Activated effector memory CD4-positive, alpha-beta T cell treated with Interleukin-2 at 50 U/mL for 16 hours (primary cell): ENCODE measurements at regions not wholly inside any gene's neighbourhood (a gene's known extent, or its start where the extent isn't known, plus 50 kb on each side); places are given as distances from the start of the nearest gene placed in this dataset.
"Not testable (repeated sequence)": the region's sequence is repeated elsewhere in the genome, so short reads cannot be mapped to it uniquely, and the experiment has no call there.

Source experiments
- DNase-seq: peaks from one replicate; pipeline ENCODE4 v3.0.0-alpha.2; 2020

DNA sequence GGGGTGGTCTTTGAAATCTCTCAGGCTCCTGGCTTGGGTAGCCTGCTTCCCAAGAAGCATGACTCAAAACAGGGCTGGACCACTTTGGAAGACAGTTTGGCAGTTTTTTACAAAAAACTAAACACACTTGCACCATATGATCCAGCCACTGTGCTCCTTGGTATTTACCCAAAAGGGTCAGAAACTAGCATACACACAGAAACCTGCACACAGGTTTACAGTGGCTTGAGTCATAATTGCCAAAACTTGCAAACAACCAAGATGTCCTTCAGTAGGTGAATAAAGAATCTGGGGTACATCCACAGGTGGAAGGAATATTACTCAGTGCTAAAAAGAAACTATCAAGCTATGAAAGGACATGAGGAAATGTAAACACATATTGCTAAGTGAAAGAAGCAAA is 323.2 kb upstream of the CDH5 start:
- DNase-seq, result no peak

- DNase-seq, result no peak
These were observed 324.1 kb upstream of the CDH5 start for GRCh38 chr16:66042341-66042740.

- no peak for DNase-seq
These were observed 324.6 kb upstream of the CDH5 start for GRCh38 chr16:66041907-66042306.

DNA sequence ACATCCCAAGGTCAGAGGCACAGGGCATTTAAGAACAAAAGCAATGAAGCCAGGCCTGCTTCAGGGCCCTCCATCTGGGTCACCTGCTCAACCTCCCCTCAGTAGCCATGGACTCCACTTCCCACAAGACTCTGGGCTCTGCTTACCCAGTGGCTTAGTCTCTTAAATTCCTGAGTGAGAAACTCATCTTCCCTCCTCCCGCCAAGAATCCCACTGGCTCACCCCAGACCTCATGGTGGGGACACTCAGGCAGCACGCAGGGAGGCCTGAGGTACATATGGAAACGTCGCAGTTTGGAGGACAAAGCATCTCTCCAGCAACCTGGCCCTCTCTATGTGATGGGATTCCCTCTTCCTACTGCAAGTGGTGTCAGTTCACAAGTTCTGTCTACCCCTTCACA is 326.7 kb upstream of the CDH5 start:
- no peak for DNase-seq

DNA sequence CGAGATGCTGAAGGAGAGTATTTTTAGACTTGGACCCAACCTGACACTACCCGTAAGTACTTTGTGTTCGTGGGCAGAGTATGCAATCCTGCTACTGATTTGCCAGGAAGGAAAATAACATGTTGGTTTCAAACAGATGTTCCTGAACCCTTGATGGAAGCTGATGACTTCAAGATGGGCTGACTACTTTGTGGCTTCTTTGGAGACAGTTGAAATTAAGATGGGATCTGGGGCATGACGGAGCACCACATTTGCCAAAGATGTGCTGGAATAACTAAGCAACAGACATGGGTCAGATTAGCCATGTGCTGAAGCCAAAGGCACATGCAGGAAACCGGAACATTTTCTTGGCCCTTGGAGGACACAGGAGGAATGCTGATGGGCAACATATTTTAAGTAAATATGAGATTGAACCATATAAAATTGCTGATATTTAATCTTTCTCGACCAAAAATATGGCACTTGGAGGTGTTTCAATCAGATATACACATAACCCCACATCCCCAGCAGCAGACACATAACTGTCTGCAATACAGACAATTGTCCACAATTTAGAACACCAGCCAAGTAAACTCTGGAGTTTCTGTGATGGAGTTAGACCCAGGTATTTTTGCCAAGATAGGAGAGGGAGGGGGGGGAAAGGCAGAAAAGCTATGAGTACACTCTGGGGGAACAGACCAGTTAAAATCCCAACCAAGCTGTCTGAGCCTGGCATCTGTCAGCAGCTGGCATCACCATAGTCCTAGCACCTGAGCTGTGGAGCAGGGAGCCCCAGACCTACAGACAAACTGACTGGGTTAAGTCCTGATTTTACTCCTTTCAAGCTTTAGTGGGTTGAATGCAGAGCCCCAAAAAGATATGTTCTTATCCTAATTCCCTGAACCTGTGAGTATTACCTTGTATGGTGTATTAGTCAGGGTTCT is 329.4 kb upstream of the CDH5 start:
- DNase-seq, result no peak

- no peak for DNase-seq
These were observed 330.3 kb upstream of the CDH5 start for GRCh38 chr16:66036184-66036583.

- no peak for DNase-seq
These were observed 331.4 kb upstream of the CDH5 start for GRCh38 chr16:66035096-66035495.

DNA sequence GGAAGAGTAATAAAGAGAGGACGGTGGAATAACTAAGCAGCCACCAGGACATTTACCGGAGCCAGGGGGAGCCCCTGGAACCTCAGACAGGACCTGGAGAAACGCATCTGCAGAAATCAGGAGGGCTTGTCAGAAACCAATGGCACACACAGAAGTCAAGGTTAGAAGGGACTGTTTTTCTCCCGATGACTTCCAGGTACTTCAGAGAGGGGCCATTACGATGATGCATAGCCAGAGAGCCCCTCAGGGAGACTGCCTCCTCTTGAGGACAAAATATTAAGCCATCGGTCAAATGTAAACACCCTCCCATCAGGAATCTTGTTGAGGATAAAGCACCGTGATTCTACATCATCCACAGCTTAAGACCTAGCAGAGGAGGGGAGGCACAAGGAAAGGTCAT is 333.6 kb upstream of the CDH5 start:
- no peak for DNase-seq

GRCh38 chr16:66030036-66030435 is 336.5 kb upstream of the CDH5 start:
- DNase-seq, result no peak

GRCh38 chr16:66028510-66029216 is 337.8 kb upstream of the CDH5 start:
- no peak for DNase-seq

- no peak for DNase-seq
These were observed 339.6 kb upstream of the CDH5 start for GRCh38 chr16:66026787-66027330.

GRCh38 chr16:66026211-66026610 is 340.3 kb upstream of the CDH5 start:
- DNase-seq, result no peak

- DNase-seq, result no peak
These were observed 340.7 kb upstream of the CDH5 start for GRCh38 chr16:66025751-66026150.

GRCh38 chr16:66024567-66024966 is 341.9 kb upstream of the CDH5 start:
- not testable (repeated sequence) for DNase-seq

DNA sequence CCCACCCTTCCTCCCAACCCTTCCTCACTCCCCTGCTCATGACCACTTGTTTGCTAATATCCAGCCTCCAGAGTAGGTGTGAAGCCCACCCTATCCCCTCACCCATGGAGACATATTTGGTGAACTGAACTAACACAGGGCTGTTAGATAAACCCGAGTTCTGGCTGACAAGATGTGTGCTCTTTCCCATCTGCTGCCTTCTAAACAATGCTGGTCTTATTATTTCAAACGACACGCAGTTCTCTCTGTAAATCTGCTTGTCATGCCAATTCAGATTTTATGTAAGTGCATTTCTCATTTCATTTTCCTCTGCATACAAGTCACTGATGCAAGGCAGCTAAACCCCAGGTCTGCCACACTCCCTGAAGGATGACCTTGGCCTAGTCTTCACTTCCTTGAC is 343.0 kb upstream of the CDH5 start:
- DNase-seq, result no peak

- DNase-seq, result no peak
These were observed 345.8 kb upstream of the CDH5 start for GRCh38 chr16:66020642-66021041.

GRCh38 chr16:66020046-66020445 is 346.4 kb upstream of the CDH5 start:
- no peak for DNase-seq

GRCh38 chr16:66019502-66019901 is 347.0 kb upstream of the CDH5 start:
- not testable (repeated sequence) for DNase-seq

- DNase-seq, result no peak
These were observed 352.3 kb upstream of the CDH5 start for GRCh38 chr16:66014221-66014620.

- DNase-seq, result no peak
These were observed 353.0 kb upstream of the CDH5 start for GRCh38 chr16:66013486-66013885.

- no peak for DNase-seq
These were observed 358.4 kb upstream of the CDH5 start for GRCh38 chr16:66008136-66008535.

GRCh38 chr16:66007717-66008116 is 358.8 kb upstream of the CDH5 start:
- no peak for DNase-seq

- DNase-seq, result no peak
These were observed 360.0 kb upstream of the CDH5 start for GRCh38 chr16:66006485-66006884.

DNA sequence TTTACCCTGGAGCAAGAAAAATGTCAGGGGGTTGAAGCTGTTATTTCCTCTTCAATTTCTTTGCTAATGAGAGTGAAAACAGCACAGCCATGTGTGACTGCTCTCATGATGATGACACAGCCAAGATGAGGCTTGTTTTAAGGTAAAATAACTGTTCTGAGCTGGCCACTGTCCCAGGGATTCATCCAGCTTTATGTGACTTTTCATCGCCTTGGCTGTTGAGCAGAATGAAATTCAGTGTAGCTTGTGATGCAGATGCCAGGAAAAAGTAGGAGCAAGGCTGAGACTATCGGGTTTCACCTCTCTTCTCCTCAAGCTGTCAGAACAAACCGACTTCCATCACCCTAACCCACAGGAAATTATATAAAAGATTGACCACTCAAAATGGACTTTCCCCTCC is 361.8 kb upstream of the CDH5 start:
- DNase-seq, result no peak
